ENCODE measurements at regions not wholly inside any gene's neighbourhood (a gene's known extent, or its start where the extent isn't known, plus 50 kb on each side); places are given as distances from the start of the nearest gene placed in this dataset.

- TF ChIP-seq POLR2A (IDR thresholded peaks at IDR 0.05) = no peak
- no peak for TF ChIP-seq CTCF (IDR thresholded peaks at IDR 0.05)
Observed at GRCh38 chr1:216804111-216804510, 80.9 kb upstream of the ESRRG start.
